ACC112 (cell line): ENCODE measurements at regions not wholly inside any gene's neighbourhood (a gene's known extent, or its start where the extent isn't known, plus 50 kb on each side); places are given as distances from the start of the nearest gene placed in this dataset.

Experiments used
- H2AFZ ChIP-seq: fragments of 200-600 bp; sonication (generic); one replicate; pipeline ENCODE4 v1.6.0; 2017; ENCODE audit warnings: antibody characterized with exemption, low read length; ENCODE audit not compliant: unreplicated experiment
- H3K27ac ChIP-seq: fragments of 200-600 bp; sonication (generic); 2 replicates; pipeline ENCODE4 v1.5.1; 2014; ENCODE audit warnings: low read depth, mild to moderate bottlenecking, antibody characterized with exemption, low read length, moderate library complexity
- H3K27me3 ChIP-seq: fragments of 200-600 bp; sonication (generic); 2 replicates; pipeline ENCODE4 v1.6.1; 2014; ENCODE audit warnings: mild to moderate bottlenecking, antibody characterized with exemption, low read length, moderate library complexity, mixed read lengths; ENCODE audit not compliant: insufficient read depth
- H3K36me3 ChIP-seq: fragments of 200-600 bp; sonication (generic); 2 replicates; pipeline ENCODE4 v1.6.1; 2016; ENCODE audit warnings: mild to moderate bottlenecking, antibody characterized with exemption, low read length, moderate library complexity, mixed read lengths; ENCODE audit not compliant: insufficient read depth
- H3K4me1 ChIP-seq: fragments of 200-600 bp; sonication (generic); one replicate; pipeline ENCODE4 v1.6.1; 2016; ENCODE audit warnings: low read length, mixed read lengths; ENCODE audit not compliant: insufficient read depth, unreplicated experiment, control insufficient read depth
- H3K4me3 ChIP-seq: fragments of 200-600 bp; sonication (generic); 2 replicates; pipeline ENCODE4 v1.5.1; 2014; ENCODE audit warnings: mild to moderate bottlenecking, low read depth, low read length
- H3K79me2 ChIP-seq: fragments of 200-600 bp; sonication (generic); one replicate; pipeline ENCODE4 v1.6.0; 2016; ENCODE audit warnings: low read length; ENCODE audit not compliant: control insufficient read depth, unreplicated experiment, insufficient read depth

- no peak overlapping the region for H3K27ac ChIP-seq
- H3K36me3 ChIP-seq, result no peaks in the 10 kb centered on the region
- no peaks in the 10 kb centered on the region for H3K79me2 ChIP-seq
- H3K27me3 ChIP-seq, result peaks cover 6% of the 10 kb centered on the region; the same call in 1 of the 2 replicates
- no peaks in the 10 kb centered on the region for H3K4me1 ChIP-seq
- no peak overlapping the region for H2AFZ ChIP-seq
- no peak overlapping the region for H3K4me3 ChIP-seq
These were observed 119.9 kb upstream of the CST7 start for GRCh38 chr20:24828992-24829648.

GRCh38 chr20:24829649-24830370, 119.3 kb upstream of the CST7 start:
- H3K27me3 ChIP-seq, result peaks cover 6% of the 10 kb centered on the region; the same call in 1 of the 2 replicates
- H3K27ac ChIP-seq, result no peak overlapping the region
- H2AFZ ChIP-seq, result no peak overlapping the region
- no peaks in the 10 kb centered on the region for H3K36me3 ChIP-seq
- H3K4me1 ChIP-seq, result no peaks in the 10 kb centered on the region
- H3K4me3 ChIP-seq, result no peak overlapping the region
- H3K79me2 ChIP-seq, result no peaks in the 10 kb centered on the region

- no peak overlapping the region for H3K4me3 ChIP-seq
- no peak overlapping the region for H3K27ac ChIP-seq
- H3K36me3 ChIP-seq, result no peaks in the 10 kb centered on the region
- no peak overlapping the region for H2AFZ ChIP-seq
- peaks cover 6% of the 10 kb centered on the region; the same call in 1 of the 2 replicates for H3K27me3 ChIP-seq
- H3K4me1 ChIP-seq, result no peaks in the 10 kb centered on the region
- no peaks in the 10 kb centered on the region for H3K79me2 ChIP-seq
These were observed 118.4 kb upstream of the CST7 start for GRCh38 chr20:24830649-24831048.

GRCh38 chr20:24831232-24831631, 117.8 kb upstream of the CST7 start:
- H2AFZ ChIP-seq, result no peak overlapping the region
- no peaks in the 10 kb centered on the region for H3K4me1 ChIP-seq
- H3K27ac ChIP-seq, result no peak overlapping the region
- H3K4me3 ChIP-seq, result no peak overlapping the region
- no peaks in the 10 kb centered on the region for H3K36me3 ChIP-seq
- no peaks in the 10 kb centered on the region for H3K79me2 ChIP-seq
- peaks cover 6% of the 10 kb centered on the region; the same call in 1 of the 2 replicates for H3K27me3 ChIP-seq

- Histone ChIP-seq H3K4me3 (no peak overlapping the region), H2AFZ (no peak overlapping the region), H3K27me3 (no peaks in the 10 kb centered on the region), H3K27ac (no peak overlapping the region), H3K79me2 (no peaks in the 10 kb centered on the region), H3K36me3 (no peaks in the 10 kb centered on the region), H3K4me1 (no peaks in the 10 kb centered on the region)
These were observed 116.6 kb upstream of the CST7 start for GRCh38 chr20:24832518-24832917.

GRCh38 chr20:24833592-24833991, 115.5 kb upstream of the CST7 start:
- H2AFZ ChIP-seq, result no peak overlapping the region

GRCh38 chr20:24834310-24834709, 114.8 kb upstream of the CST7 start:
- no peaks in the 10 kb centered on the region for H3K27me3 ChIP-seq
- H3K4me3 ChIP-seq, result no peak overlapping the region
- H2AFZ ChIP-seq, result no peak overlapping the region
- H3K36me3 ChIP-seq, result no peaks in the 10 kb centered on the region
- H3K4me1 ChIP-seq, result peaks cover 6% of the 10 kb centered on the region
- H3K27ac ChIP-seq, result no peak overlapping the region
- H3K79me2 ChIP-seq, result no peaks in the 10 kb centered on the region

More at GRCh38 chr20:24833592-24833991, 115.5 kb upstream of the CST7 start:
- no peaks in the 10 kb centered on the region for H3K27me3 ChIP-seq
- H3K27ac ChIP-seq, result no peak overlapping the region
- H3K4me3 ChIP-seq, result no peak overlapping the region
- H3K36me3 ChIP-seq, result no peaks in the 10 kb centered on the region
- no peaks in the 10 kb centered on the region for H3K79me2 ChIP-seq
- H3K4me1 ChIP-seq, result peaks cover under 1% of the 10 kb centered on the region

- Histone ChIP-seq H3K4me3 (no peak overlapping the region), H3K27me3 (no peaks in the 10 kb centered on the region), H3K27ac (no peak overlapping the region), H2AFZ (no peak overlapping the region), H3K36me3 (no peaks in the 10 kb centered on the region), H3K79me2 (no peaks in the 10 kb centered on the region), H3K4me1 (peaks cover 6% of the 10 kb centered on the region)
These were observed 113.9 kb upstream of the CST7 start for GRCh38 chr20:24835195-24835594.

GRCh38 chr20:24836041-24836533, 113.0 kb upstream of the CST7 start:
- no peak overlapping the region for H3K4me3 ChIP-seq
- no peaks in the 10 kb centered on the region for H3K36me3 ChIP-seq
- H3K27ac ChIP-seq, result no peak overlapping the region
- no peak overlapping the region for H2AFZ ChIP-seq
- no peaks in the 10 kb centered on the region for H3K79me2 ChIP-seq
- peaks cover 6% of the 10 kb centered on the region for H3K4me1 ChIP-seq
- no peaks in the 10 kb centered on the region for H3K27me3 ChIP-seq

GRCh38 chr20:24836661-24837299, 112.3 kb upstream of the CST7 start:
- Histone ChIP-seq H3K36me3 (no peaks in the 10 kb centered on the region), H3K4me3 (no peak overlapping the region), H3K27me3 (no peaks in the 10 kb centered on the region), H2AFZ (no peak overlapping the region), H3K79me2 (no peaks in the 10 kb centered on the region), H3K4me1 (peaks cover 6% of the 10 kb centered on the region), H3K27ac (no peak overlapping the region)
